GM12891 (cell line): ENCODE measurements at regions not wholly inside any gene's neighbourhood (a gene's known extent, or its start where the extent isn't known, plus 50 kb on each side); places are given as distances from the start of the nearest gene placed in this dataset.
A peak's percentile ranks its signal among the peaks of the same experiment; 100 is the strongest.

ENCODE experiments used
- DNase-seq: peaks from one replicate; pipeline ENCODE4 v3.0.0; 2011; ENCODE audit warnings: low spot score; ENCODE audit not compliant: insufficient read length
- FAIRE-seq: peaks from 2 replicates; lab custom pipeline; 2011; peaks lifted over from hg19 to GRCh38; lab: Jason Lieb, UNC
- PAX5 ChIP-seq: IDR thresholded peaks from 2 replicates; pipeline ENCODE4 v1.6.1; 2011; ENCODE audit warnings: low read length, moderate library complexity, mild to moderate bottlenecking; ENCODE audit not compliant: insufficient read depth, severe bottlenecking
- POLR2A ChIP-seq: IDR thresholded peaks from 2 replicates; pipeline ENCODE4 v1.6.1; 2011; ENCODE audit warnings: low read depth, low read length, control low read depth
- POLR2AphosphoS5 ChIP-seq: IDR thresholded peaks from 2 replicates; pipeline ENCODE4 v1.6.1; 2011; ENCODE audit warnings: low read depth, low read length, control low read depth
- POU2F2 ChIP-seq: IDR thresholded peaks from 2 replicates; pipeline ENCODE4 v1.6.1; 2011; ENCODE audit warnings: low read depth, mild to moderate bottlenecking, control low read depth, low read length, moderate library complexity
- SPI1 ChIP-seq: IDR thresholded peaks from 2 replicates; pipeline ENCODE4 v1.6.1; 2011; ENCODE audit warnings: low read depth, low read length, control low read depth
- TAF1 ChIP-seq: IDR thresholded peaks from 2 replicates; pipeline ENCODE4 v1.6.1; 2011; ENCODE audit warnings: low read depth, low read length, control low read depth

GRCh38 chr14:104311358-104311757, 173.0 kb downstream of the KIF26A start:
- no peak for TF ChIP-seq PAX5
- no peak for TF ChIP-seq POLR2A
- no peak for TF ChIP-seq SPI1
- DNase-seq (no peak), FAIRE-seq (no peak)

- no peak for TF ChIP-seq SPI1
- TF ChIP-seq POU2F2: no peak
- no peak for TF ChIP-seq POLR2A
- TF ChIP-seq PAX5: no peak
- no peak for TF ChIP-seq POLR2AphosphoS5
- TF ChIP-seq TAF1: no peak
- FAIRE-seq (no peak), DNase-seq (no peak)
Measured at GRCh38 chr14:104313674-104314073, 175.3 kb downstream of the KIF26A start.

- no peak for FAIRE-seq
- DNase-seq: no peak
- TF ChIP-seq POU2F2 (no peak), POLR2A (no peak), PAX5 (no peak), POLR2AphosphoS5 (no peak), TAF1 (no peak), SPI1 (no peak)
Measured at GRCh38 chr14:104314251-104314941, 176.0 kb downstream of the KIF26A start.

GRCh38 chr14:104315169-104315568, 176.8 kb downstream of the KIF26A start:
- DNase-seq: no peak
- TF ChIP-seq SPI1: no peak
- TF ChIP-seq TAF1: no peak
- no peak for TF ChIP-seq POLR2A
- TF ChIP-seq POLR2AphosphoS5: no peak
- TF ChIP-seq PAX5: no peak
- no peak for TF ChIP-seq POU2F2
- no peak for FAIRE-seq

- DNase-seq (no peak), FAIRE-seq (no peak)
- TF ChIP-seq SPI1 (no peak), POLR2AphosphoS5 (no peak), TAF1 (no peak), PAX5 (no peak), POU2F2 (no peak), POLR2A (no peak)
Measured at GRCh38 chr14:104315625-104316024, 177.2 kb downstream of the KIF26A start.

- no peak for FAIRE-seq
- DNase-seq: no peak
- TF ChIP-seq TAF1 (no peak), PAX5 (no peak), SPI1 (no peak), POU2F2 (no peak), POLR2A (no peak), POLR2AphosphoS5 (no peak)
Measured at GRCh38 chr14:104316121-104316722, 177.8 kb downstream of the KIF26A start.

- TF ChIP-seq TAF1 (no peak), POU2F2 (no peak), SPI1 (no peak), PAX5 (no peak), POLR2AphosphoS5 (no peak), POLR2A (no peak)
- FAIRE-seq: no peak
- DNase-seq: no peak
Measured at GRCh38 chr14:104316723-104317491, 178.5 kb downstream of the KIF26A start.

GRCh38 chr14:104317492-104317805, 179.1 kb downstream of the KIF26A start:
- FAIRE-seq (no peak), DNase-seq (no peak)
- TF ChIP-seq TAF1 (no peak), POLR2AphosphoS5 (no peak), SPI1 (no peak), POLR2A (no peak), POU2F2 (no peak), PAX5 (no peak)

GRCh38 chr14:104317975-104318557, 179.7 kb downstream of the KIF26A start:
- FAIRE-seq: no peak
- peak; percentile 15 for DNase-seq
- no peak for TF ChIP-seq POLR2A
- TF ChIP-seq TAF1: no peak
- TF ChIP-seq POLR2AphosphoS5: no peak
- no peak for TF ChIP-seq SPI1
- no peak for TF ChIP-seq POU2F2
- TF ChIP-seq PAX5: no peak
